ENCODE measurements at regions not wholly inside any gene's neighbourhood (a gene's known extent, or its start where the extent isn't known, plus 50 kb on each side); places are given as distances from the start of the nearest gene placed in this dataset.
"Not testable (repeated sequence)": the region's sequence is repeated elsewhere in the genome, so short reads cannot be mapped to it uniquely, and the experiment has no call there.

DNA sequence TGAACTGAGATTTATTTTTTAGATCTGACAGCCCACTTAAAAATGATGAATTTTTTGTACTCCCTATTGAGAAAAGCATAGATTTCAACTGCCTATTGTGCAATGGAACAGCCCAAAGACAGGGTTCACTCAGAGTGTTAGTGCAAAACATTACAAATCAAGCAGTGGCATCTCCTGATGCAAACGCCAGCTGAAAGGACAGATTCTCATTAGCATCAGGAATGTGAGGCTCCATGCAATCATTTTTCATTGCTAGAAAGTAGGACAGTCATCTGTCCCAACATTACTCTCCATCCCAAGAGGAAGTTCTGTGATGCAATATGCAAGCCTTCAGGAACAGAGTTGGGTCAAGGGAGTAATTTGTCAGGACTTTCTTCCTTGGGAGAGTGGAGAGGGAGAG lies 215.4 kb downstream of the ATP6V0E2 start:
- TF ChIP-seq, protein P1, sequence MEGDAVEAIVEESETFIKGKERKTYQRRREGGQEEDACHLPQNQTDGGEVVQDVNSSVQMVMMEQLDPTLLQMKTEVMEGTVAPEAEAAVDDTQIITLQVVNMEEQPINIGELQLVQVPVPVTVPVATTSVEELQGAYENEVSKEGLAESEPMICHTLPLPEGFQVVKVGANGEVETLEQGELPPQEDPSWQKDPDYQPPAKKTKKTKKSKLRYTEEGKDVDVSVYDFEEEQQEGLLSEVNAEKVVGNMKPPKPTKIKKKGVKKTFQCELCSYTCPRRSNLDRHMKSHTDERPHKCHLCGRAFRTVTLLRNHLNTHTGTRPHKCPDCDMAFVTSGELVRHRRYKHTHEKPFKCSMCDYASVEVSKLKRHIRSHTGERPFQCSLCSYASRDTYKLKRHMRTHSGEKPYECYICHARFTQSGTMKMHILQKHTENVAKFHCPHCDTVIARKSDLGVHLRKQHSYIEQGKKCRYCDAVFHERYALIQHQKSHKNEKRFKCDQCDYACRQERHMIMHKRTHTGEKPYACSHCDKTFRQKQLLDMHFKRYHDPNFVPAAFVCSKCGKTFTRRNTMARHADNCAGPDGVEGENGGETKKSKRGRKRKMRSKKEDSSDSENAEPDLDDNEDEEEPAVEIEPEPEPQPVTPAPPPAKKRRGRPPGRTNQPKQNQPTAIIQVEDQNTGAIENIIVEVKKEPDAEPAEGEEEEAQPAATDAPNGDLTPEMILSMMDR (IDR thresholded peaks at IDR 0.05; ENCODE audit: borderline replicate concordance, extremely low read depth, low read length, poor library complexity, severe bottlenecking) = not testable (repeated sequence)
- not testable (repeated sequence) for TF ChIP-seq EZH2 (IDR thresholded peaks at IDR 0.05; ENCODE audit: borderline replicate concordance, low read depth, low read length, severe bottlenecking)
